ENCODE measurements at regions not wholly inside any gene's neighbourhood (a gene's known extent, or its start where the extent isn't known, plus 50 kb on each side); places are given as distances from the start of the nearest gene placed in this dataset.

GRCh38 chr2:196362973-196363549, 191.7 kb upstream of the STK17B start:
- DNase-seq, result no peak

- DNase-seq, result no peak
Observed at GRCh38 chr2:196365145-196365544, 193.8 kb upstream of the STK17B start.

- no peak for DNase-seq
Observed at GRCh38 chr2:196365923-196366322, 194.5 kb upstream of the STK17B start.

- no peak for DNase-seq
Observed at GRCh38 chr2:196367633-196368032, 196.3 kb upstream of the STK17B start.

GRCh38 chr2:196368546-196369225, 197.3 kb upstream of the STK17B start:
- no peak for DNase-seq

- DNase-seq, result no peak
Observed at GRCh38 chr2:196369967-196370366, 198.6 kb upstream of the STK17B start.

GRCh38 chr2:196370381-196370780, 199.0 kb upstream of the STK17B start:
- DNase-seq, result no peak

GRCh38 chr2:196372276-196372809, 201.0 kb upstream of the STK17B start:
- DNase-seq, result no peak

GRCh38 chr2:196372811-196373664, 201.7 kb upstream of the STK17B start:
- no peak for DNase-seq

GRCh38 chr2:196376984-196377877, 205.9 kb upstream of the STK17B start:
- DNase-seq, result no peak

- DNase-seq, result no peak
Observed at GRCh38 chr2:196379600-196379999, 208.2 kb upstream of the STK17B start.

GRCh38 chr2:196380098-196380497, 208.7 kb upstream of the STK17B start:
- DNase-seq, result no peak

- DNase-seq, result no peak
Observed at GRCh38 chr2:196380575-196380974, 209.2 kb upstream of the STK17B start.

- DNase-seq, result no peak
Observed at GRCh38 chr2:196381464-196381863, 210.1 kb upstream of the STK17B start.

- no peak for DNase-seq
Observed at GRCh38 chr2:196383799-196384198, 212.4 kb upstream of the STK17B start.

GRCh38 chr2:196384729-196385128, 213.4 kb upstream of the STK17B start:
- DNase-seq, result no peak

GRCh38 chr2:196389670-196390069, 218.3 kb upstream of the STK17B start:
- DNase-seq, result no peak

GRCh38 chr2:196390243-196391148, 219.1 kb upstream of the STK17B start:
- DNase-seq, result no peak

GRCh38 chr2:196391149-196391479, 219.7 kb upstream of the STK17B start:
- DNase-seq, result no peak

GRCh38 chr2:196399096-196399495, 227.7 kb upstream of the STK17B start:
- DNase-seq, result no peak
